Hematopoietic multipotent progenitor cell treated with erythropoietin and hydrocortisone succinate and interleukin-3 and kit ligand, for 15 days (in vitro differentiated cells): ENCODE measurements at regions not wholly inside any gene's neighbourhood (a gene's known extent, or its start where the extent isn't known, plus 50 kb on each side); places are given as distances from the start of the nearest gene placed in this dataset.

Source experiments
- DNase-seq: peaks from one replicate; pipeline ENCODE4 v3.0.0-alpha.2; 2015; ENCODE audit warnings: low spot score

GRCh38 chr22:48538291-48538820 is 1289.3 kb downstream of the BRD1 start:
- DNase-seq = no peak

GRCh38 chr22:48537343-48537680 is 1290.4 kb downstream of the BRD1 start:
- DNase-seq = no peak

DNA sequence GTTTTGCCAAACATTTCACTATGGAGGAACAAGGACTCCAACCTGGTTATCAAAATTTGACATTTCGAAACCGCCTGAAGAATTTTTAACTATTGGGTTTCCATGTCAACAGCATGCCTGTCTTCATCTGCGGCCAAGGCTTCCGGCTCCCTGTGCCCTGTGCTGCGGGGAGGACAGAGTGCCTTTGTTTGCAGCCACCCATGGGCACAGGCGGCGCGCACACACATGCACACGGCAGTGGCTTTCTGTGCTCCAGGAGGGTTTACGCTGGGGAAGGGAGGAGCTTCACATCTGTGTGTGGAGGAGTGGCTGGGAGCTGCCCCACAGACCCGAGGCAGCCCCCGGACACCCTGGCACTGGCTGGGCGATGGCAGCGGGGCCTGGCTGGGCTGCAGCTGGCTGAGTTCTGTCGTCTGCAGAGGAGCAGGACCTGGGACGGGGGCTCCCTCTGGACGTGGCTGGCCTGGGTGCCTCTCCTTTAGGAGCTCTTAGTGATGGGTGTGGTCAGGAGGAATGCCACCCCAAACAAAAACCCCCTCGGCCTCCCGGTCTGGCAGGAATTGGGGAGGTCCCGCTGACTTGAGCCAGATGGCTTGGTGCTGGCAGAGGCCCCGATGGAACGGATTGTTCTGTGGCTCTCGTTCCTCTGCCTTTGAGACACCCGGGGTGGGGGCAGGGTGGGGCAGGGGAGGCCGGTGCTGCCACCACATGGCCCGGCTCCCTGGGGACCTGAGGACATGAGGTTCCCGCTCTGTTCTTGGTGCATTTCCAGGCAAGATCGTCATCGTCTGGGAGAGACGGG is 1290.9 kb downstream of the BRD1 start:
- no peak for DNase-seq

DNA sequence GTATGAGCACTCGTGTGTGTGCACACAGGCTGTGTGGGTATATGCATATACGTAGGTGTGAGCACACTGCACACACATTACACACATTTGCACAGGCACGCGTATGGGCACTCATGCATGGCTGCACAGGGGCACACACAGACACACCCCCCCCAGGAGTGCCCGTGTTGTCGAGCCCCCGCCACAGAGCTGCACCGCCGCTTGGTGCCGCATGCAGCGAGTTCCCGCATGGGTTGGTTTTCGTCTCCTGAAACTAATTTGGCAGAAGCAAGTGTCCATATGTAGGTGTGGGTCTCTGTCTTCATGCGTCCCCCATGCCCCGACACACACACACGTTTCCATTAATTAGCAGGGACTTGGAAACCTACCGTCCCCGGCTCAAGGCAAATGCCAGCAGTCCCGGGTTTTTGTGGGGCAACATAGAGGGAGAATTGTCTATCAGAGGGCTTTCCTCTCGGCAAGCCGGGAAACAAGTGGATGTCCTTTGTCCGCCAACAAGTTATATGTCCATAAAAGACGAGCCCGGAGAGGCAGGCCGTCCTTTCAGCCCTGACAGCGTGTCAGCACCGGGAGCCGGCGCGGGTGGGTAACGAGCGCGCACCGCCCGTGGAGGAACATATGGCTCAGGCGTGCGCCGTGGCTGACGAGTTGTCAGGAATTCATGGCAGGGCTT is 1291.7 kb downstream of the BRD1 start:
- no peak for DNase-seq

DNA sequence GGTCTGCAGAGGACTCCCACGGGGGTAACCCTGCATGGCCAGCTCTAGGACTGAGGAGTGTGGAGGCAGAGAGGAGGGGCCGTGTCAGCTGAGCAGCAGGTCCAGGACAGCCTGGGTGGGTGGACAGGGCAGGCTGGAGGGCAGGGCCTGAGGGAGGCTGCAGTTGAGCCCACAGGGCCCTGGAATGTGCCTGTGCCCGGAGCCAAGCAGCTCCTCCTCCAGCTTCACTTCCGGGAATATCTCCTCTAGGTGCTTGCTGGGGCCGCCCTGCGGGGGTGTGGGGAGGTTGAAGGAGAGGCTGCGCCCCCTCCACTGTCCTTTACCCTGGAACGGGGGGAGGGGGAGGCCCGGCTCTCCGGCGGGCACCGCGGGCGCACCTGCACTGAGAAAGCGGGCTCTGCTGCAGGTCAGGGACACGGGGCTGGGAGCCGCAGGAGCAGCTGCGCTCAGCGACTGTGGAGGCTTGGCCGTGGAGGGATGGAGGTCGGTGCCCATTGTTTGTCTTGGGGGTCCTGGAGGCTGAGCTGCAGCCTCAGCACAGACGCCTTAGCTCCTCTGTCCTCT is 1293.2 kb downstream of the BRD1 start:
- DNase-seq = no peak

DNA sequence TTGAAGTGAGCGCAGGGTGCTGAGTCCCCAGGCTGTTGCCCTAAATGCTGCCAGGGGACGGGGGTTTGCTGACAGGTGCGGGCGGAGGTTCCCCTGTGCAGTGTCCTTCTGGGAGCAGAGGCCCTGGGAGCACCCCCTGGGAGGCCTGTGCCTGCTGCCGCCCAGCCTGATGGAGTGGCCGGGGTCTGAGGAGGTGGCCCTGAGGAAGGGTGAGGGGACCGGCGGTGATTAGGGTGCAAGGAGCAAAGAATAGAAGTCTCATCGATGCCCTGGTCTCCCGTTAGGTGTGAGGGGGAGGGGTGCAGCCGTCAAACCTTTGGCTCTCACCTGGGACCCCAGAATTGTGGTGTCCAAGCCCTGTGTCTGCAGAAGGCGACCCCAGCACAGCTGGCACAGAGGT is 1294.7 kb downstream of the BRD1 start:
- no peak for DNase-seq

DNA sequence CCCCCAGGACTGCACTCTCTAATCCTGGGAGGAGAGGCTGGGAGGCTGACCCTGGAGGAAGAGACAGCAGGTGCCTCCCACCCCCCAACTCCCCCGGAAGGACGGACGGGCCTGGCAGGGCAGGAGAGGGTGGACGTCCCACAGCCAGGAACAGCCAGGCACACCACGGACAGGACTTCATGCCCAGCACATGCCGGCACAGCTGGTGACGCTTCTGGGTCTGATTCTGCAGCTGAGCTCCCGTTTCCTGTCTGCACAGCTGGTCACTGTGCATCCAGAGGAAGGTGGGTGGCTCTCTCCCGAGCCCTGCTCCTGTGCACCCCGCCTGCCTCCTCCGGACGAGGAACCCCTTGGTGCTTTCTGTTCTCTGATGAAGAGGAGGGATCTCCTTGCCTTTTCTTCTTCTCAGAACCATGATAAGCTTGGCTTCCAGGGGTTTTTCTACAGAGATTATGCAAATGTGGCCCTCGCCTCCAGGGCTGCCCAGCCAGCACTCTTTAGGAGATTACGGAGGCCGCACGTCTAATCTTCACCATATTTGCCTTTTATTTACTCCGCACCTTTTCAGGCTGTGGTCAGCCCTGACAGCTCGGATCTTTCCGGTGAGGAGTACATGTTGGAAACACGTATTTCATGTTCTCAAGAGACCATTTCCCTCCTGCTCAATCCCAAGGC is 1295.8 kb downstream of the BRD1 start:
- no peak for DNase-seq

- DNase-seq = no peak
These were observed 1296.6 kb downstream of the BRD1 start for GRCh38 chr22:48531108-48531507.

- no peak for DNase-seq
These were observed 1297.0 kb downstream of the BRD1 start for GRCh38 chr22:48530666-48531065.

DNA sequence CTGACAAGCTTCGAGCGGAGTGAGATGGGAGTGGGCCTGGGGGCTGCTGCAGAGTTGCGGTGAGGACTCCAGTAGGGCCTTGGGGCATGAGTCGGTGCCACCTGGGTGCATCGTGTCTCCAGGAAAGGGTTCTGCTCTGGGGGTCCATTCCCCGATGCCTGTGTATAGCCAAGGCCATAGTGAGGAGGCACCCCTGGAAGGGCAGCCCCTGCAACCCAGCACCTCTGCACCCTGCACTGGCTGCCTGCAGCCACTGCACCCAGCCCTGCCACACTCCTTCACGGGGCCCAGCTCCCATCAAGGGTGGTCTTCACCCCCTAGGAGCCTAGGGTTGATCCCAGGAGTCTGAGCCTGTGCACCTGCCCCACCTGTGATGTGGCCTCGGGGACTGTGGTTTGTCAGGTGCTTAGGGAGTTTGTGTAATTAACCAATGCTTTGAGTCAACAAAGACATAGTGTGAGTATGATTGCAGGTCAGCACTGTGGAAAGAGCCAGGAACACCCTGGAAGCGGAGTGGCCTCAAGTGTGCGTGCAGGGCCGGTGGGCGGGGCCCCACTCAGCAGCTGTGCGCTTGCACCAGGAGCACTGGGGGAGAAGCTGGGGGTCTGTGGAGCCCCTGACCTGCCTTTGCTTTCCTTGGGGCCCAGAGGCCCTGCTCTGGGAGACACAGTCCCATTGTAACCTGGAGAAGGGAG is 1299.3 kb downstream of the BRD1 start:
- DNase-seq = no peak

DNA sequence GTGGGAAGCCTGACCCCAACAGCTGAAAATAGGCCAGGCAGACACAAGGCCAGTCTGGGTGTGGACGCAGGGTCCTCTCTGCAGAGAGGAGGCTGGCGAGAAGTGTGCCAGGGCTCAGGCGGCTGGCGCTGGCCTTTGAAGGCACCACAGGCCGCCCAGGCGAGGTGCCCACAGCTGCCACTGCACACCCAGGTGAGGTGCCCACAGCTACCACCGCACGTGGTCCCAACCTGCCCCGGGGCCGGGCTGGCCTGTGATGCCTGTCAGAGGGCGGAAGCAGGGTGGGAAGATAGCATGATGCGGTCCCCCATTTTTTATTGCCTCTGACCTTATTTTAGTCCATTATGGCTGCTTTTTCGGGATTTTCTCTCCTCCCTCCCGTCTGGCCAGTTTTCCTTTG is 1303.9 kb downstream of the BRD1 start:
- no peak for DNase-seq

GRCh38 chr22:48523091-48523490 is 1304.6 kb downstream of the BRD1 start:
- DNase-seq = no peak

GRCh38 chr22:48522271-48522670 is 1305.4 kb downstream of the BRD1 start:
- no peak for DNase-seq

DNA sequence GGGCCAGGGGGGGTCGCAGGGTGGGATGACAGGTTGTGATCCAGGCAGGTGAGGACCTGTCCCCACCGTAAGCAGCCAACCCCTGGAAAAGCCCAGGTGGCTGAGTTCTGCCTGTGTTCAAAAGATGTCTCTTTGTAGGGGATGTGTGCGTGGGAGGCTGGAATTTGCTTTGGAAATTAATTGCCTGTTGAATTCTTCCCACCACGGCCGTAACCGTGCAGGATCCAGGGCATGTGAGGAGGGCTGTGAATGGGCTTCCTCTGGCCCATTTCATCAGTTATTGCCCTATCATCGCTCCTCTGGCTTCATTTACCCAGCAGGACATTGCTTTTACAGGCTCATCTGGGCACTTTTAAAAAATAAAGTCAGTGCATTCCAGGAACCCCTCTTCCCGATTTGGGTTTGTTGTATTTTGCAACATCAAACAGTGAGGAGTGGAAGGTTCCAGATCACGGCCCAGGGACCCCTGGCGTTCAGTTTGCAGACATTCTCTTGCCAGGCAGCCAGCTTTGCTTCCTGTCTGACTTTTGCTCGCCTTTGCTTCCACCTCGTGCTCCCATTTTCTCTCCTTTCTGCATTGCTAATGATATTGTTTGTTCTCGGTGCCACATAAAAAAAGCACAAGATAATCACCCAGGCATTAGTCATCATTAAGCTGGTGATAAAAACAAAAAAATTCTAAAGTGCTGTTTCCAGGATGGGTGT is 1306.6 kb downstream of the BRD1 start:
- no peak for DNase-seq

DNA sequence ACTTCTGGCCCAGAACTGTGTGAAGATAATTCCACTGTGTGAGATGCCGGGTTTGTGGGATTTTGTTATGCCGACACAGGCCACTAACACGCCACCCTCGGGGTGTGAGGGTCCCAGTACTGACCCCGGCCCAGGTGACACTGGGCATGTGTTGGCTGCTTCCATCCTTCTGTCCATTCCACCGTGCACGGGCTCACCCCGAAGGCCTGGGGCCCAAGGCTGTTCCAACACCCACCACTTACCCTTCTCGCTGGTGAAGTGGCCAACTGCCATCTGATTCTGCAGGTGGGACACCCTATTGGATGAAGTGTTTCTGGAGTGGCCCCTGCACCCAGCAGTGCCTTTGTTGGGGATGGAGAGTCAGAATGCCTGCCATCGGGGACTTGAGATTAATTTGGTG is 1307.5 kb downstream of the BRD1 start:
- DNase-seq = no peak

- no peak for DNase-seq
These were observed 1310.3 kb downstream of the BRD1 start for GRCh38 chr22:48517039-48518030.

- DNase-seq = no peak
These were observed 1311.1 kb downstream of the BRD1 start for GRCh38 chr22:48516571-48516970.

- DNase-seq = no peak
These were observed 1312.0 kb downstream of the BRD1 start for GRCh38 chr22:48515571-48516200.

DNA sequence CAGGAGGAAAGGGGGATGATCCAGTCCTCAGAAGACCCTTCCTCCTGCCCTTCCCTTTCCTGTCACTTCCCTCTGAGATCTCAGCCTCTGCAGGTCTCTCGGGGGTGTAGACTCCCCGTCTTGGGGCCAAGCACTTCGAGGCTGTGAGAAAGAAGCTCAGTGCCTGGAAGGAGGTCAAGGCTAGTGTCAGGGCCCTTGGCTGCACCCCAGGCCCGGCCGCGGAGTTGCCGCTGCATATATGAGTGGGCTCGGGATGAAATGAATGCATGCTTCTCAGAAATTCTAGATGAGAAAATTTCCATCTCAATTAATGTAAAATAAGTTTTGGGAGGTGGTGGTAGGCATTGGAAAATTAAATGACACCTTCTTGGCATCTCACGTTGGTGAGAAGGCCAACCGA is 1313.7 kb downstream of the BRD1 start:
- DNase-seq = no peak

- DNase-seq = no peak
These were observed 1314.2 kb downstream of the BRD1 start for GRCh38 chr22:48513446-48513845.
